NT2/D1 (cell line): ENCODE measurements at regions not wholly inside any gene's neighbourhood (a gene's known extent, or its start where the extent isn't known, plus 50 kb on each side); places are given as distances from the start of the nearest gene placed in this dataset.
"Not testable (repeated sequence)": the region's sequence is repeated elsewhere in the genome, so short reads cannot be mapped to it uniquely, and the experiment has no call there.

ENCODE experiments used
- SUZ12 ChIP-seq: IDR thresholded peaks from 2 replicates; pipeline ENCODE4 v1.6.1; 2011; ENCODE audit not compliant: insufficient read length, insufficient read depth; ENCODE audit errors: extremely low read depth
- ZNF274 ChIP-seq: IDR thresholded peaks from 2 replicates; pipeline ENCODE4 v1.6.1; 2011; ENCODE audit warnings: mild to moderate bottlenecking, low read depth, low read length

GRCh38 chr16:88240776-88241175, 142.0 kb upstream of the ZNF469 start:
- TF ChIP-seq SUZ12, ZNF274: not testable (repeated sequence)
